HEK293 (cell line): ENCODE measurements at regions not wholly inside any gene's neighbourhood (a gene's known extent, or its start where the extent isn't known, plus 50 kb on each side); places are given as distances from the start of the nearest gene placed in this dataset.

ENCODE experiments used
- CTCF ChIA-PET: fragments of 350-600 bp; formaldehyde crosslinking; extraction: SDS; loops from one replicate; lab custom pipeline; 2021; ENCODE audit warnings: antibody characterized with exemption; lab: Yijun Ruan, JAX
- POLR2A ChIA-PET: fragments of 300-600 bp; formaldehyde crosslinking; extraction: SDS; loops from one replicate; lab custom pipeline; 2020; ENCODE audit warnings: antibody characterized with exemption, inconsistent platforms; lab: Yijun Ruan, JAX
- H3K27ac ChIP-seq: fragments of 200-500 bp; sonication (Bioruptor generic); 2 replicates; pipeline ENCODE4 v1.5.1; 2014; ENCODE audit warnings: low read depth, low read length, control low read depth, inconsistent platforms; ENCODE audit errors: extremely low read depth
- H3K36me3 ChIP-seq, 2 experiments: fragments of 200-500 bp in 1 of 2; sonication (Bioruptor generic) in 1 of 2; 1 replicate in 1 of 2; 2 replicates in 1 of 2; pipeline ENCODE4 v1.5.1; 2014 to 2017; ENCODE audit warnings: inconsistent platforms in 2 of 2, low read length in 2 of 2; ENCODE audit not compliant: control insufficient read depth in 2 of 2, insufficient read depth in 1 of 2
- H3K4me1 ChIP-seq: fragments of 200-500 bp; sonication (Bioruptor generic); 2 replicates; pipeline ENCODE4 v1.5.1; 2014; ENCODE audit warnings: mild to moderate bottlenecking, low read length, inconsistent platforms; ENCODE audit not compliant: control insufficient read depth, insufficient read depth
- H3K4me3 ChIP-seq: 2 replicates; pipeline ENCODE4 v1.5.1; 2011; ENCODE audit warnings: low read depth, mild to moderate bottlenecking, control low read depth, low read length, moderate library complexity
- H3K9me3 ChIP-seq: fragments of 200-500 bp; sonication (Bioruptor generic); 2 replicates; pipeline ENCODE4 v1.5.1; 2014; ENCODE audit warnings: low read depth, low read length, inconsistent platforms; ENCODE audit not compliant: control insufficient read depth, insufficient read depth
- EGR2 ChIP-seq: fragments of 450-650 bp; formaldehyde crosslinking; IDR thresholded peaks from 2 replicates; pipeline ENCODE4 v1.5.1; 2016; ENCODE audit warnings: low read depth, missing biosample characterization, missing genetic modification characterization
- KLF1 ChIP-seq: fragments of 450-650 bp; formaldehyde crosslinking; IDR thresholded peaks from 2 replicates; pipeline ENCODE4 v1.5.1; 2016; ENCODE audit warnings: missing biosample characterization, missing genetic modification characterization
- RBAK ChIP-seq: fragments of 450-650 bp; formaldehyde crosslinking; IDR thresholded peaks from 2 replicates; pipeline ENCODE4 v1.5.1; 2016; ENCODE audit warnings: missing biosample characterization, missing genetic modification characterization
- ZFP3 ChIP-seq: fragments of 450-650 bp; formaldehyde crosslinking; IDR thresholded peaks from 2 replicates; pipeline ENCODE4 v1.5.1; 2016; ENCODE audit warnings: low read depth, missing biosample characterization, missing genetic modification characterization
- ZFP37 ChIP-seq: fragments of 450-650 bp; formaldehyde crosslinking; IDR thresholded peaks from 2 replicates; pipeline ENCODE4 v1.5.1; 2016; ENCODE audit warnings: missing biosample characterization, missing genetic modification characterization
- ZNF10 ChIP-seq: fragments of 450-650 bp; formaldehyde crosslinking; IDR thresholded peaks from 2 replicates; pipeline ENCODE4 v1.5.1; 2017; ENCODE audit warnings: missing biosample characterization, missing genetic modification characterization
- ZNF138 ChIP-seq: fragments of 450-650 bp; formaldehyde crosslinking; IDR thresholded peaks from 2 replicates; pipeline ENCODE4 v1.5.1; 2016; ENCODE audit warnings: missing biosample characterization, missing genetic modification characterization, borderline replicate concordance
- ZNF140 ChIP-seq: fragments of 450-650 bp; formaldehyde crosslinking; IDR thresholded peaks from 2 replicates; pipeline ENCODE4 v1.5.1; 2016; ENCODE audit warnings: missing biosample characterization, missing genetic modification characterization
- ZNF19 ChIP-seq: fragments of 450-650 bp; formaldehyde crosslinking; IDR thresholded peaks from 2 replicates; pipeline ENCODE4; 2016; ENCODE audit warnings: missing biosample characterization, missing genetic modification characterization, low read depth
- ZNF211 ChIP-seq: fragments of 450-650 bp; formaldehyde crosslinking; IDR thresholded peaks from 2 replicates; pipeline ENCODE4 v1.5.1; 2016; ENCODE audit warnings: low read depth, missing biosample characterization, missing genetic modification characterization
- ZNF223 ChIP-seq: fragments of 450-650 bp; formaldehyde crosslinking; IDR thresholded peaks from 2 replicates; pipeline ENCODE4 v1.5.1; 2016; ENCODE audit warnings: missing biosample characterization, missing genetic modification characterization
- ZNF26 ChIP-seq: fragments of 450-650 bp; formaldehyde crosslinking; IDR thresholded peaks from 2 replicates; pipeline ENCODE4 v1.5.1; 2016; ENCODE audit warnings: missing biosample characterization, missing genetic modification characterization
- ZNF274 ChIP-seq, 2 experiments: fragments of 200-500 bp in 1 of 2; fragments of 450-650 bp in 1 of 2; sonication (Bioruptor generic) in 1 of 2; formaldehyde crosslinking in 1 of 2; IDR thresholded peaks; 2 replicates each; pipeline versions ENCODE4 v1.5.1 to v1.6.1; 2014 to 2016; ENCODE audit warnings: borderline replicate concordance in 1 of 2, inconsistent platforms in 1 of 2, low read length in 1 of 2, missing biosample characterization in 1 of 2, missing genetic modification characterization in 1 of 2
- ZNF311 ChIP-seq: fragments of 450-650 bp; formaldehyde crosslinking; IDR thresholded peaks from 2 replicates; pipeline ENCODE4 v1.5.1; 2017; ENCODE audit warnings: missing biosample characterization, missing genetic modification characterization, borderline replicate concordance
- ZNF362 ChIP-seq: fragments of 450-650 bp; formaldehyde crosslinking; IDR thresholded peaks from 2 replicates; pipeline ENCODE4 v1.5.1; 2016; ENCODE audit warnings: missing biosample characterization, missing genetic modification characterization
- ZNF416 ChIP-seq: fragments of 450-650 bp; formaldehyde crosslinking; IDR thresholded peaks from 2 replicates; pipeline ENCODE4 v1.5.1; 2016; ENCODE audit warnings: missing biosample characterization, missing genetic modification characterization
- ZNF433 ChIP-seq: fragments of 450-650 bp; formaldehyde crosslinking; IDR thresholded peaks from 2 replicates; pipeline ENCODE4 v1.5.1; 2016; ENCODE audit warnings: missing biosample characterization, missing genetic modification characterization, low read depth
- ZNF473 ChIP-seq: fragments of 450-650 bp; formaldehyde crosslinking; IDR thresholded peaks from 2 replicates; pipeline ENCODE4 v1.5.1; 2017; ENCODE audit warnings: missing biosample characterization, missing genetic modification characterization
- ZNF48 ChIP-seq: fragments of 450-650 bp; formaldehyde crosslinking; IDR thresholded peaks from 2 replicates; pipeline ENCODE4 v1.5.1; 2016; ENCODE audit warnings: missing biosample characterization, missing genetic modification characterization
- ZNF600 ChIP-seq: fragments of 450-650 bp; formaldehyde crosslinking; IDR thresholded peaks from 2 replicates; pipeline ENCODE4 v1.5.1; 2016; ENCODE audit warnings: missing biosample characterization, missing genetic modification characterization
- ZNF654 ChIP-seq: fragments of 450-650 bp; formaldehyde crosslinking; IDR thresholded peaks from 2 replicates; pipeline ENCODE4 v1.5.1; 2016; ENCODE audit warnings: low read depth, missing biosample characterization, missing genetic modification characterization
- ZNF692 ChIP-seq: fragments of 450-650 bp; formaldehyde crosslinking; IDR thresholded peaks from 2 replicates; pipeline ENCODE4 v1.5.1; 2016; ENCODE audit warnings: missing biosample characterization, missing genetic modification characterization
- ZNF837 ChIP-seq: fragments of 450-650 bp; formaldehyde crosslinking; IDR thresholded peaks from 2 replicates; pipeline ENCODE4 v1.5.1; 2016; ENCODE audit warnings: missing biosample characterization, missing genetic modification characterization
- ZSCAN5A ChIP-seq: fragments of 450-650 bp; formaldehyde crosslinking; IDR thresholded peaks from 2 replicates; pipeline ENCODE4 v1.5.1; 2016; ENCODE audit warnings: missing biosample characterization, missing genetic modification characterization

- no peak for TF ChIP-seq ZFP3 (tag by site-specific recombination)
- TF ChIP-seq, all 188 proteins: peak for 0
These were observed 78.8 kb upstream of the RTL1 start (continued) for GRCh38 chr14:100982353-100982752.

- CTCF ChIA-PET = no interaction called here
- no peak overlapping the region for H3K27ac ChIP-seq
- TF ChIP-seq ZNF473 (tag by site-specific recombination) = no peak
- no peak for TF ChIP-seq EGR2 (tag by site-specific recombination)
- no peak for TF ChIP-seq ZNF416 (tag by site-specific recombination)
- TF ChIP-seq ZNF433 = no peak
- TF ChIP-seq ZFP3 (tag by site-specific recombination) = no peak
- TF ChIP-seq ZNF26 (tag by site-specific recombination) = no peak
- no peak for TF ChIP-seq ZNF211
- TF ChIP-seq ZNF138 (tag by site-specific recombination) = no peak
- TF ChIP-seq ZNF692 (tag by site-specific recombination) = no peak
- TF ChIP-seq ZNF48 (tag by site-specific recombination) = no peak
- no peak for TF ChIP-seq ZFP37 (tag by site-specific recombination)
- no peak for TF ChIP-seq ZNF600
- TF ChIP-seq, all 188 proteins: peak for 0
- no peak overlapping the region for H3K4me3 ChIP-seq
- no peaks in the 10 kb centered on the region for H3K36me3 ChIP-seq
- no peaks in the 10 kb centered on the region for H3K9me3 ChIP-seq
- no peaks in the 10 kb centered on the region for H3K4me1 ChIP-seq
- POLR2A ChIA-PET = no interaction called here
These were observed 79.2 kb upstream of the RTL1 start for GRCh38 chr14:100982762-100983161.

GRCh38 chr14:100983710-100984109 lies 80.2 kb upstream of the RTL1 start:
- ChIA-PET CTCF (no interaction called here), POLR2A (no interaction called here)
- H3K4me3 ChIP-seq = no peak overlapping the region
- no peaks in the 10 kb centered on the region for H3K36me3 ChIP-seq
- H3K27ac ChIP-seq = no peak overlapping the region
- H3K4me1 ChIP-seq = no peaks in the 10 kb centered on the region
- no peak for TF ChIP-seq ZNF223 (tag by site-specific recombination)
- H3K9me3 ChIP-seq = no peaks in the 10 kb centered on the region

GRCh38 chr14:100988011-100988410 lies 84.5 kb upstream of the RTL1 start:
- H3K36me3 ChIP-seq = no peaks in the 10 kb centered on the region
- no peak overlapping the region for H3K27ac ChIP-seq
- no peak overlapping the region for H3K4me3 ChIP-seq
- CTCF ChIA-PET = interaction anchor here (1.0 kb wide), 1 partner anchor 247 kb away, joined by 3 read pairs; no protein-coding TSS in a partner anchor
- H3K4me1 ChIP-seq = no peaks in the 10 kb centered on the region
- no peaks in the 10 kb centered on the region for H3K9me3 ChIP-seq
- POLR2A ChIA-PET = no interaction called here
- TF ChIP-seq ZNF19 (tag by site-specific recombination) (no peak), ZNF837 (tag by site-specific recombination) (no peak), ZNF311 (tag by site-specific recombination) (no peak), ZSCAN5A (no peak), ZNF362 (tag by site-specific recombination) (no peak), ZNF26 (tag by site-specific recombination) (no peak), RBAK (tag by site-specific recombination) (no peak), KLF1 (no peak), ZNF140 (tag by site-specific recombination) (no peak), ZNF10 (no peak), ZNF654 (tag by site-specific recombination) (no peak), ZNF473 (tag by site-specific recombination) (no peak), ZNF274 (IDR thresholded peaks at IDR 0.05; ENCODE audit: low read length) (no peak), ZNF274 (tag by site-specific recombination; IDR thresholded peaks at IDR 0.05; ENCODE audit: borderline replicate concordance) (no peak), ZNF211 (no peak)
